GM18861 (cell line): ENCODE measurements at regions not wholly inside any gene's neighbourhood (a gene's known extent, or its start where the extent isn't known, plus 50 kb on each side); places are given as distances from the start of the nearest gene placed in this dataset.

Experiments
- ATAC-seq: cut with Tn5 transposase; IDR thresholded peaks from one replicate; pipeline ENCODE4 v1.9.1; 2021; ENCODE audit not compliant: unreplicated experiment

DNA sequence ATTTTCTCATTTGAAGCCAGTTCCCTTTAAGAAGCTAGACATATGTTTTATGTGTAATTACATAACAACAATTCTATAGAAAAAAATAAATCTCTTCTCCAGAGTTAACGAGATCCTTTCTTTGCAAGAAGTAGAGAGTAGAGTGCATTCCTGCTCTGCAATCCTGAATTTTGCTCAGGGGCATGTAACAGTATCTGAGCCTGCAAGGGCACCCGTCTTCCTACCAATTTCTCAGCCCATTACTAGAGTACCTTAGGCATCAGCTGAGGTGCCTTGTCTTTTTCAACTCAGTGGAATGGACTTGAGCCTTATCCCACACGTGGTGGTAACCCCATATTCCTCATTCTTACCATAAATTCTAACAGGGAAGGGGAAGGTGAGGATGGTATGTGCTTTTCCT, 205.9 kb downstream of the IKZF2 start:
- no peak for ATAC-seq

DNA sequence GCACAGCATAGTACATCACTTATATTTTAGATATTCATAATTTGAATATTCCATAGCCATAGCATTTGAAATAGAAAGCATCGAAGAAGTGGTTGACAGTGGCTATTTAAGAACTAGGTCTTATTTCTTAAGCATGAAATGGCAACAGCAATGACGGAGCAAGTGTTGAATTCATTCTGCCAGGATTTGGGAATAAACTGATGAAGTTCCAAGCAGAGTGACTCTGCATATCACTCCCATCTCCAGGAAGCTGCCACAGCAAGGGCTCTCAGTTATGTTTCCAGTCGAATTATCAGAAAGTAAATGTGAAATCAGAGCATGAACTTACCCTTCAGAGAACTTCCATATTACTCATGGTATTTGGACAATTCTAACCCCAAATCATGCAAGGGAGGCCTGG, 208.1 kb downstream of the IKZF2 start:
- no peak for ATAC-seq

DNA sequence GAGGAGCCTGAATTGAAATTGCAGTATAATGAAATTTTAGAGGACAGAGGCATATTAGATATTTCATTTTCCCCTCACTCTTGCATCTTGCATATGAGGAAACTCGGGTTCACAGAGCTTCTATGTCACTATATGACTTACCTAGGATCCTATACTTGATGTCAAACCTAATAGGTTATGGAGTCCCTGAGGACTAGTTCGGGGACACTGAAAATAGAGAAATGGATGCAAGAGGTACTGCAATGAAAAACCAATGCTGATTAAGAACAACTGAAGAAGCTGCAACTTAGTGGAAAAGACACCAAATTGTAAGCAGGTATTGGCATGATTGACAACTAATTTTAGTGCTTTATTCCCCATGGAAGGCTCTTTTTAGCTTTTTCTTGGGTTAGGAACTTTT, 210.1 kb downstream of the IKZF2 start:
- no peak for ATAC-seq

DNA sequence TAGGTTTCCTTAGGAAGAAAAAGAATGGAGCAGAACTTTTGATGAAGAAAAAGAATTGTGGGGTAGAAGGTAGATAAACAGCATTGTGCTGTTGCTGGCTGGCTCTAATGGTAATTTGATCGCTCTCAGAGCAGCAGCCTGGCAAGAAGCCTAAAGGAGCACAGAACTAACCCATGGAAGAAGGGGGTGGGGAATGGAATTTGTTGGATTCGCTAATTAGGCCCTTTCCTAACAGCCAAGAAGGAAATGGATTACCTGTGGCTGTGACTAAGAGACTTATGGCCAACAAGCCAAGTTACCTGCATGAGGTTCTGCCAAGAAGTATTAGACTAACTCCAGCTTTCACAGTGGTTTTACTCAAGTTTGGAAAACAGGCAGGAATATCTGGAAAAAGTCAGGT, 210.6 kb downstream of the IKZF2 start:
- ATAC-seq: no peak

DNA sequence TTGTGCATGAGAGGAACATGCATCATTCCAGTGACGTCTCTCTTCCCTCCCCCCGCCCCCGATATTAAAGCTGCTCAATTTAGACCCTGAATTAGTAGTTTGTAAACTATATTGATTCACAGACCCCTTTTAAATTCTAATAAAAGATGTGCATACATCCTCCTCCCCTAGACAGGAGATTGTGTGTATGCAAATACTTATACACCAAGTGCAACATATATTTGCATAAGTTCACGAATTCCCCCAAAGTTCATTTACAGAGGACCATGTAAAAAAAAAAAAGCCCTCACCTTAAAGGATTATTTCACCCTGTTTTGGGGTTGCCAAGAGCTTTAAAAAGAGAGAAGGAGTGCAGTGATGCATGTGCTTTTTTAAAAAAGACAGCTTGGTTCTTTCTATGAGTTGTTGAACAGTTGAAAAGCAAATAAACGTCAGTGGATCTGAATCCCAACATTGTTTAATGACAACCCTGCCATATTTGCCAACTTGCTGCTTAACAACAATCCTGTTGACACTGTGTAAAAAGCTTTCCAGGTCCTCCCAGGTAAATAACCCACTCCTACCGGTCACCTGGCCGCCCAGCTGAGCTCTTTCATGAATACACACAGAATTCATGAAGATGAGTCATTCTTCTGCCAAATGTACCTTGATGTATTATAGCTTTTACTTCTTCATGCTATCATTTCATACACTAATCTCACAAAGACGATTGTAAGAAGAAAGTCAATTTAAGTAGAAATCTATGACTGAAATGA, 211.5 kb downstream of the IKZF2 start:
- ATAC-seq: no peak

DNA sequence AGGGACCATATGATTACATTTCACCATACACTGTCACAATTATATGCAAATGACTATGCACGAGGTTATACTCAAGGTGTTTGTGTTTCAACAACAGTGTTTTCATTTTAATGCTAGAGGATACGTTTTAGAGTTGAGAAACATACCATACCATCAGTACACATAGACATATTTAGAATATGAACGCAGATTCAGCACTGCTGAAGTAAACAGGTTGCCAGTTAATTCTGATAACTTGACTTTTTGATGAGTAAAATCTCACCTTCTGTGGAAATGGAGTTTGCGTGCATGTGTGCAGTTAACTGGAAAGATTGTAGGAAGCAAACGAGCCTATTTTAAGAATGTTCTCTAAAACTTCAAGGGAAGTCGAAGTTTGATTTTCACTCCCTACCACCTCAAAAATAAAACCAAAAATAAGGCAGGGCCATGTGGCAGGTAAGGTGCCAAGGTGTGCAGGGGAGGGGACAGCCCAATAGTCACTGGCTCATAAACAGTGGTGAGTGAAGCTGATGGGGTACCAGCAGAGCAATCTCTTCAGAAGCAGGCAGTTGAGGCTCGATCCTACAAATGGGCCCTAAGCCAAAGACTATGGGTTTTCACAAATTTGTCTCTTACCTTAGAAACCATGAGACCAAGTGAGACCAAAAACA, 213.1 kb downstream of the IKZF2 start:
- no peak for ATAC-seq

DNA sequence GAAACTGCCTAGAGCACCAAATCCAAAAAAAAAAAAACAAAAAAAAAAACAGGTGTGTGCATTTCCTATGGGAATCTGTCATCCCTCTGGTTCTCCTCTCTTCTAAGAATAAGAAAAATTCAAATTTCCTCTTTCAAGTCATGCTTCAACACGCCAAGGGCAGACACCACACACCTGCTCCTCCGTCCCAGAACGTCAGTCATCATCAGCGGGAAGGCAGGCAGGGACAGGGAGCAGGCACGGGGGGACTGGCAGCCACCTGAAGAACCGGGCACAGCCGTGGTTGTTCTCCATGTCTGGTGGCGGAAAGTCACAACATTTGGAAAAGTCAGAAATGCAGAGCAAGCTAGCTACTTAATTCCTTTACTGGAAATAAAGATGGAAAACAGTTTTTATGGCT, 214.8 kb downstream of the IKZF2 start:
- ATAC-seq: no peak

DNA sequence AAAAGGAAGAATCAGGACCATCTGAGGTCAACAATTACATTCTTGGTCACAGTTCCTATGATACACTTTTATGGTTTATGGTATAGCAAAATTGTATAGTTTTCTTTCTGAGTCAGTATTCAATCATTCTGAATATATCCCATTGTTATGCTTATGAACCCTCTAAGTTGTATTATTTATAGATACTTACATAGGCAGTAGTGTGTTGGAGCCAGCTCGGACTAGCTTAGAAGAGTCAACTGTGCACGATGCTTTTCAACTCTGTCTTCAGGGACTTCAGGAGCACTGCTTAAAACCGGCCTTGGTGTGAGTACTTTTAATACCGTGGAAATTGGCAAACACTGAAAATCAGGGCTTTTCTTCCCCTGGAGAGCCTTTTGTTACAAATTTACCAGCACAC, 215.7 kb downstream of the IKZF2 start:
- ATAC-seq: no peak

DNA sequence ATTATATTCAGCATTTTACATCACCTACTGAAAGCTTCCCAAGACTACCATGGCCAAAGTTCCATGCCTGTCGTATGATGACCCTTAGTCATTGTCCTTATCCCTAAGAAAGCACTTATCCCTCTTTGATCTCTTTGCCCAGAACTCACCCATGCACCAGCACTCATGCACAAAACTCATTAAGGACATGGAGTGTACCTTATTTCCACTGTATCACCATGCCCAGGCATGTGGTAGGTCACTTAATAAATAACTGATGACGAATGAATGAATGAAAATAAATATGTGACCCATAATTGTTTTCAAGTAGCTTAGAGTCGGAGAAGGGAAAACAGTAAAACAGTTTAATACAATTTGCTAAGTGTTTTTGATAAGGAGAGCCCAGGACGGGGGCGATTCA, 220.1 kb downstream of the IKZF2 start:
- no peak for ATAC-seq

DNA sequence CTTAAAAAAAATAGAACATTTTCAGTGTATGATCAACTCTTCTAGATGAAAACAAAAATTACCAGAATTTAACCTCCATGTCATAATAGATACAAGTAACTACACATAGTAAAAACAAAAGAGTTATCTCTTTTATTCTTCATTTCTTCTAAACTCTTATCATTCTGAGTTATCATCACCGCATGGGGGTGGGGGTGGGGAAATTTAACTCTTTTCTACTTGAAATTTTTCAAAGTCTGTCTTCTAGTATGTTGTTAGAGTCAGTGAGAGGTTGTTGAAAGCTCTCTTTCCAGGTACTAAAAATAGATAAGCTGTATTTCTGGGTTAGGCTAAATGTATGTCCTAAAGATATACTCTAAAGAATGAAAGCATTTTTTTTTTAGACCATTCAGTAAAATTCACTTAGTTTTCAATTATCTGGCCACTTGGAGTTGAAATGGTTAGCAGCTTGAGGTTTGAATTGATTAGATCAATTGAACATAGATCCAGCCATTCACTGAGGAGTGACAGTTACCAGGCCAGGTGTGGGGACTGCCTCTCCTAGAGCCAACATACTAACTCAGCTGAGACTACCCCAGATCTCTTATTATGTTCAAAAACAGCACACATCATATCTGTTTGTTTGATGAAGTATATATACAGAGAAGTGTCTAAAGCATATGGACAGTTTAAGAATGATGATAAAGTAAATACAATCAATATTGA, 220.7 kb downstream of the IKZF2 start:
- no peak for ATAC-seq

DNA sequence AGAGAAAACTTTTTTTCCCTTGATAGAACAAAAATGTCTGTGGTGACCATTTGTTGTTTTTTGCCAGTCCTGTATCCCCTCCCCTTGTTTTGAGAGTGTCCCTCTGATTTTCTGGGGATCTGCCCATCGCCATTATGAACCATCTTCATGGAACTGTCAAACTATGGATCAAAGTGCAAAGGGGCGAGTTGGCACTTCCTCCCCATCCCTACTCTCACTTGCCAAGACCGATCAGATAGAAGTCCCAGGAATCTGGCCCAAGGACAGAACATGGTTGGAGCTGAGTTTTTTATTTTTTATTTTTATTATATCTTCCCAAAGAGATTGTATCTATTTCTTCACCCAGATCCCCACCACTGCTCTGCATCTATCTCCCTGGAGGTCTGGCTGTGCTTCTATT, 221.4 kb downstream of the IKZF2 start:
- no peak for ATAC-seq

DNA sequence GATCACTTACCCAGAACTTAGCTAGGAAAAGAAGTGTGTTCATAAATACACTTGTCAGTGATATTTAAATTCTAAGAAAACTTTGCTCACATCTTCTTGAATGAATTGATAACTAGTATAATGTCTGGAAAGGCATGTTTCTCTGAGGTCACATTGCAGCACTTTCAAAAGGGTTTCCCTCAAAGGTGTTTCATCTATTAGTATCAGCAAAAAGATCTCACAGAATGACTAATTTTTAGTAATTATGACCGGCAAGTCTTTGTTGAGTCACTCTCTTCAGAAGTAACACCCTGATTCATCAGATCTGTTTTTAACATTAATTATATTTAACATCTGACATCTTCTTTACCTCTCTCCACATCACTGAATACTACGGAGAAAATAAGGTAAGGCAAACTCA, 222.3 kb downstream of the IKZF2 start:
- peak; percentile 49 for ATAC-seq

DNA sequence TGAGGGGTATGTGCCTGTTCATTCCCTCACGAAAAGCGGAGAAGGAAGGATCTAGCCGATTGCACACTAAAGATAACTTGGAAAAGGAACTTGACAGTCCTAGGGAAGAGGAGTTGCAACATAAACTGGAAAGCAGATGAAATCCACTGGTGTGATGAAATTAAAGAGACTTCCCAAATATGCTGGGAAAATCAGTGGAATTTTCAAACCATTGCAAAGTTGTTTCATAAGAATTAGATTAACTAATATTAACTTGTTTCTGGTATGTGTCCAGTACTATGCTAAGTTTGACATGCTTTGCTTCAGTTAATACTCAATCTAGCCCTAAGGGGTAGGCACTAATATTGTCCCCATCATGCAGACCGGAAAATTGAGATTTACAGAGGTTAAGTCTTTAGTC, 222.7 kb downstream of the IKZF2 start:
- ATAC-seq: no peak

DNA sequence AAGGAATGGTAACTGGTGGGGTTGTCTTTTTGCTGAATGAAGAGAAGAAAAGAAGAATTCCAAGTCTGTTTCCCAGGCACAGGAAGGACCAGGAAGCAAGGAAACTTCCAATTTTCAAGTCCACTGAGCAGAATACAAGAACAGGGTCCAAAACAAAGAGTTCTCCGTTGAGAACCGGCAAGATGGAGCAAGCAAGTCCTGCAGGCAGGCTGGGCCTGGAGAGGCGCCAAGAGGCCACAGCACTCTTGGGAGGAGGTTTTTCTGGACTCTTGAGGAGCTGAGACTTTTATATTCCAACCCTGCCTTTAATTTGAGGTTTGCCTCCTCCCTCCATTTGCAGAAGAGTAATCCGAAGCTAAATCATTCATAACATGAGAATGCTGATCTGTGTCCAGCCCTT, 224.5 kb downstream of the IKZF2 start:
- no peak for ATAC-seq

DNA sequence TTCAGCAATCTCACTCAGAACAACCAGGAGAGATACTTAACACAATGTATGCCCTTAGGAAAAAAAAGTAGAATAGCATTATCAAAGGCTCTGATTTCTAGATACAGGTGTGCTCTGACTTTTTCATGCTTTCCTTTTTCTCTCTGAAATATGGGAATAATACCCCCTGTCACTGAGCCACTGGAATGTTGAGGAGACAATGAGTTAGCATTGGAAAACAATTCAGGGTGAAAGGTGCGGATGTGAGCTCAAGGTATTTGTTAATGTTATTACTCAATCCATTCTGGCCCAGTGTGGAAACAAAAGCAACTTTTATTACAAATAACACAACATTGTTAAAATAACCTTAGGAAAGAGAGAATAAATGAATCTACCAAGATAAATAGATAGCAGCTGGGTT, 228.0 kb downstream of the IKZF2 start:
- no peak for ATAC-seq

DNA sequence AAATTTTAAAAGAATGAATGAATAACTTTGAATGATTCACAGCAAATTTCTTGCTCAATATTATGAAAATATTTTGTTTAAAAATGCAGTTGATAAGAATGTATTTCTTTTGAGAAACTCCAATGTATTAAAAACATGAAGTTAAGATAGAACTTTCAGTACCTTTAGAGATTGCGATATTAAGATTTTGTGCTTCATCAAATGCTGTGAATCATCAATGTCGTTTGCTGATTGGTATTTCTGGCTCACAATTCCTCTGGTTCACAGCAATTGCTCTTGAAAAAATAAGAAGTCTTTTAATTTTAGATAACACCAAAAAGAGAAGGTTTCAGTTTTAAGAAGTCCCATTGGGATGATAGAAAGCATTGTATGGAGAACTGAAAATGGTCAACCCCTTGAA, 228.7 kb downstream of the IKZF2 start:
- ATAC-seq: no peak

DNA sequence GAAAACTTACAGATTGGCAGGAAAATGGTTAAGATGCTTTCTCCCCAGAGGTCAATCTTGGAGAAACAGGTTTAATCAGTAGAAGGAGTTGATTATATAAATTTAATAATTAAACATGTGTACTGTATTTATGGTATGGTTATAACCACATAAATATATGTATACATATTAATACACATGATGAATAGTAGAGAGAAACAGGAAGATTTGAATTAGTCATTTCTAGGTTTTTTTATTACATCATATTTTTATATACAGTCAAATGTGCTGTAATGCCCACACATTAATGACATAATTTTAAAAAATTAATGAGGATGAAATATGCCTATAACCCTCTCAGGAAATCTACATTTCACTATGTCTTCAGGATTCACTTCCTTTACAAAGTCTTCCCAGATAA, 229.7 kb downstream of the IKZF2 start:
- ATAC-seq: no peak

DNA sequence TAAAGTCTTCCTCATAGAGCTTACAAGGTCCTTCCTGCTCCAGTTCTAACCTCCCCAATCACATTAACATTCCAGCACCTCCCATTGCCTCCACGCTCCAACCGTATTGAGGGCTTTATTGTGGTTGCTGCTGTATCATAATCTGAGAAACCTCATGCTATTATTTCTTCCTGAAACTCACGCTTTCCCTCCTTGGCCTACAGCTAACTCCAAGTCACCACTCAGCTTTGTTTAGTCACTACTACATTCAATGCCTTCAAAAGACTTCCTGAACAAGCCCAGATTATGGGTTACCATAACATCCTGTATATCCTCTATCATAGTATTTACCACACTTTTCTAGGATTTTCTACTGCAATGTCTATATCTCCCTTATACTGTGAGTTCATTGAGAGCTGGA, 230.4 kb downstream of the IKZF2 start:
- ATAC-seq: no peak

DNA sequence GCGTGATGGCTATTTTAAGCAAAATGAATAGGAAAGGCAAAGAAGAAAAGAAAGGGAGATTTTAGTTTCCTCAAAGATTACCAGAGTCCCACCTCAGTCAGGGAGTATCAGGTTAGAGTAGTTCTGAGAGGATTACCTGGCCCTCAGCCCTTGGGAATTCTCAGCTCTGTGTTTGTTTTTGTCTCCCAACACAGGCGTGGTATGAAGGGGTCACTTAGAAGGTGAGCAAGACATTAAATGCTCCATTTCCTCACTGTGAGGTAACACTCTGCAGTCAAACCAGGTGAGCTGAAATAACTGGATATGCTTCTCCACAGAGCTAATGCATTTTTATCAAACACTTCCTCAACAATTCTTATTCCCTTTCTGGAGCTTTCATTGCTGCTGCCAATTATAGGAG, 232.2 kb downstream of the IKZF2 start:
- ATAC-seq: no peak

DNA sequence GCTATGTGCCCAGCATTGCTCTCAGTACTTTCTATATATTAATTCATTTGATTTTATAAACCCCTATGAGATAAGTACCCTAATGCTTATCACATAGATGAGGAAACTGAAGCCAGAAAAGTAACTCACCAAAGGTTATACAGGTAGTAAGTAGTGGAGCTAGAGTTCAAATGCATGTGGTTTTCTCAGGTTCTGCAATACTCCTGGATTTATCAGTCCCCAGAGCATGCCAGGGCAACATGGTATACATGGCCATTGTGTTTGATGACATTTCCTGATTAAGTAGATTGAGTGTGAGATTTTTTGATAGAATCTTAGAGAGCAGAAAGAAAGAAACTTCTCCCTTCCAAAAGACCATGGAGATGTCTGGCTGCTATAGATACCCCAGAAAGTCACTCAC, 233.1 kb downstream of the IKZF2 start:
- no peak for ATAC-seq

DNA sequence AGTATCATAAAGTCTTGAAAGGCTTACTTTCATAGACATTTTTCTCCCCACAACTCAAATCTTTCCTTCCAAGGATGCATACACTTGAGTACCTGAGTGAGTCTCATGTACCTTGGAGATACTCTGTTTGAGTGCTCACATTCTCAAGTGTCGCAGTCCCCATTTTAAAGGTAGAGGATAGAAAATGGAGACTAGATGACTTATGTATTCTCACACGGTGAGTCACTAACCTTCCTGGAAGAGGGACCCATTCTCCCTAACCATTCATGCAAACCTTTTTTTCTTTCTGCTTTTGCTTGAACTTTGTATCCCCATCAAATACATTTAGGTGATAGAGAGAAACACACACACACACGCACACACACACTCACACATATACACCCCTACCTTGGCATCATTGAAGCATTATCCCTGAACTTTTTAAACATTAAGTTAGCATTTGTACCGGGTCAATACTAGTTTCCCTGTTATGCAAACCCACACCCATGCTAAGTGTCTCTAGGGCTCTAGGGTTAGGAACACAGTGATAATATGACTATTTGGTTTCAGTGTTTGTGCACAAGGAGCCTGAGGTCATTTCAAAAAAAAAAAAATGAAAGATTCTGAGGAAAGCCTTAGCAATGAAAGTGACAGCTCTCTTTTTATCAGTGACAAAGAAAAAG, 236.2 kb downstream of the IKZF2 start:
- peak; percentile 65 for ATAC-seq

DNA sequence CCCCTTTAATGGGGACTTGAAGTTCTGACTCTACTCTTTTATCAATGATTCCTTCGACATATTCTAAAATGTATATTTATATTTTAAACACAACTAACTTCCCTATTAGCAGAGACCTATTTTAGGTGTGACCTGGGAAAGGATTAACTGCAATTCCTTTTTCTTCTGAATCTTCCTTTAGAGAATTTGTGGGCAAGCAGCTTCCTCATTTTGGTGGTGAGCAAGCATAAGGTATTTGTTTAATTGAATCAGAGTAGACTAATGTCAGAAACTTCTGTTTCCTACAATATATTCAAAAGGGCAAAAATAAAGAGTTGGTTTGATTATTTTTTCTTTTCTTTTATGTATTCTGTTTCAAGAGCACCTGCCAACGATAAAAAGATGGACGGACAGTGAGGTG, 237.0 kb downstream of the IKZF2 start:
- no peak for ATAC-seq
